ENCODE measurements at regions not wholly inside any gene's neighbourhood (a gene's known extent, or its start where the extent isn't known, plus 50 kb on each side); places are given as distances from the start of the nearest gene placed in this dataset.

DNA sequence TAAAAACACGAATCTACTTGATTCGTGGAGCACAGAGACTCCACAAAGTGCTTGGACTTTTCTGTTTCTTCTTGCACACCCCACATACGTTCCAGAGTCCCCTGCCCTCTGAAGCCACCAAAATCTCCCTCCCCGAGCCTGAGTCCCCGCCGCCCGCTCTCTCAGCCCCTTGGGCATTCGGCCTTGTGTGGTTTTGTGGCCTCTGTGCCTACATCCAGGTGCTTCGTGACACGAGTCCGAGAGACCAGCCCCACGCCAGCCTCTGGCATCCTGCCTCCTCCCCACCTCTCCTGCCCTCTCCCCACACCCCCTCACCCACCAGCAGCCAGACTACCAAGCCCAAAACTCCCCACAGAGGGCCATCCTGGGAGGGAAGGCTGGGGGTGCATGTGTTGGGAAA is 87.8 kb upstream of the PPP1R26 start:
- no peaks in the 10 kb centered on the region for H3K9me3 ChIP-seq (replicated peaks; ENCODE audit: control insufficient read depth, insufficient read depth, low read depth, low read length)
- H3K27me3 ChIP-seq (ENCODE audit: control insufficient read depth in 2 of 2, insufficient read depth in 2 of 2, low read length in 2 of 2): peaks cover 3 to 26% of the 10 kb centered on the region in 2 experiments; a peak in 3 of 5 replicates
- no peaks in the 10 kb centered on the region for H3K79me2 ChIP-seq (ENCODE audit: control insufficient read depth, insufficient read depth, low read length)
- H3K4me3 ChIP-seq: no peak overlapping the region
- no peak overlapping the region for H3K9ac ChIP-seq (ENCODE audit: insufficient read depth in 1 of 2, low read depth in 2 of 2, low read length in 2 of 2)
- WGBS (ENCODE audit: insufficient coverage, low coverage, missing lambda C conversion rate): 4% methylated on average over 12 of the region's 12 CpGs
- CTCF ChIA-PET (ENCODE audit: low intra/inter-chr PET ratio): no interaction called here
- no peak overlapping the region for H3K27ac ChIP-seq (ENCODE audit: extremely low read depth, low read depth, low read length)
- FAIRE-seq: no peak
- no peaks in the 10 kb centered on the region for H3K36me3 ChIP-seq (ENCODE audit: control insufficient read depth, insufficient read depth, low read length)
- DNase-seq (ENCODE audit: extremely low read depth in 1 of 4, low spot score in 3 of 4): no peak
- intact Hi-C loops (cut with micrococcal nuclease): no loop called here
- H4K20me1 ChIP-seq (replicated peaks; ENCODE audit: control insufficient read depth, insufficient read depth, low read length): no peaks in the 10 kb centered on the region
- TF ChIP-seq CBX3 (IDR thresholded peaks at IDR 0.05; ENCODE audit: borderline replicate concordance in 1 of 2, low read length in 2 of 2) (no peak), HDAC1 (IDR thresholded peaks at IDR 0.05) (no peak), LEF1 (IDR thresholded peaks at IDR 0.05) (no peak), PURB (CRISPR knock-in tag; IDR thresholded peaks at IDR 0.05; ENCODE audit: low read depth) (no peak), CHD2 (IDR thresholded peaks at IDR 0.05; ENCODE audit: low read depth, low read length) (no peak)
- TF ChIP-seq, protein P1, sequence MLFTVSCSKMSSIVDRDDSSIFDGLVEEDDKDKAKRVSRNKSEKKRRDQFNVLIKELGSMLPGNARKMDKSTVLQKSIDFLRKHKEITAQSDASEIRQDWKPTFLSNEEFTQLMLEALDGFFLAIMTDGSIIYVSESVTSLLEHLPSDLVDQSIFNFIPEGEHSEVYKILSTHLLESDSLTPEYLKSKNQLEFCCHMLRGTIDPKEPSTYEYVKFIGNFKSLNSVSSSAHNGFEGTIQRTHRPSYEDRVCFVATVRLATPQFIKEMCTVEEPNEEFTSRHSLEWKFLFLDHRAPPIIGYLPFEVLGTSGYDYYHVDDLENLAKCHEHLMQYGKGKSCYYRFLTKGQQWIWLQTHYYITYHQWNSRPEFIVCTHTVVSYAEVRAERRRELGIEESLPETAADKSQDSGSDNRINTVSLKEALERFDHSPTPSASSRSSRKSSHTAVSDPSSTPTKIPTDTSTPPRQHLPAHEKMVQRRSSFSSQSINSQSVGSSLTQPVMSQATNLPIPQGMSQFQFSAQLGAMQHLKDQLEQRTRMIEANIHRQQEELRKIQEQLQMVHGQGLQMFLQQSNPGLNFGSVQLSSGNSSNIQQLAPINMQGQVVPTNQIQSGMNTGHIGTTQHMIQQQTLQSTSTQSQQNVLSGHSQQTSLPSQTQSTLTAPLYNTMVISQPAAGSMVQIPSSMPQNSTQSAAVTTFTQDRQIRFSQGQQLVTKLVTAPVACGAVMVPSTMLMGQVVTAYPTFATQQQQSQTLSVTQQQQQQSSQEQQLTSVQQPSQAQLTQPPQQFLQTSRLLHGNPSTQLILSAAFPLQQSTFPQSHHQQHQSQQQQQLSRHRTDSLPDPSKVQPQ (CRISPR knock-in tag; IDR thresholded peaks at IDR 0.05; ENCODE audit: borderline replicate concordance): no peak
- no peak for ATAC-seq
- no peak overlapping the region for H3K4me2 ChIP-seq (ENCODE audit: insufficient read depth, low read length)
- in situ Hi-C loops (cut with MboI): no loop called here
- no peaks in the 10 kb centered on the region for H3K9me1 ChIP-seq (ENCODE audit: control insufficient read depth, insufficient read depth, low read length)
- no peak overlapping the region for H2AFZ ChIP-seq (ENCODE audit: low read depth, low read length)
- POLR2A ChIA-PET: no interaction called here
- BruUV-seq (replicated peaks): no TSS peak
- no peaks in the 10 kb centered on the region for H3K4me1 ChIP-seq (replicated peaks in 1 of 2; ENCODE audit: control insufficient read depth in 2 of 2, insufficient read depth in 2 of 2, low read length in 2 of 2)

All from K562 (cell line).